ENCODE measurements at regions not wholly inside any gene's neighbourhood (a gene's known extent, or its start where the extent isn't known, plus 50 kb on each side); places are given as distances from the start of the nearest gene placed in this dataset.

GRCh38 chr20:60491051-60491581 is 532.9 kb downstream of the CDH26 start:
- TF ChIP-seq CTCF (IDR thresholded peaks at IDR 0.05) (no peak), POLR2A (IDR thresholded peaks at IDR 0.05) (no peak)

Measured in uterus (tissue), 2 donors.